Fibroblast of mammary gland (primary cell): ENCODE measurements at regions not wholly inside any gene's neighbourhood (a gene's known extent, or its start where the extent isn't known, plus 50 kb on each side); places are given as distances from the start of the nearest gene placed in this dataset.

Experiments
- DNase-seq: peaks from one replicate; pipeline ENCODE4 v3.0.0-alpha.2; 2010; ENCODE audit warnings: low read depth
- H3K4me3 ChIP-seq: 2 replicates; pipeline ENCODE4 v1.5.1; 2011; ENCODE audit warnings: low read depth, mild to moderate bottlenecking, low read length, moderate library complexity; ENCODE audit not compliant: control insufficient read depth
- CTCF ChIP-seq: conservative IDR thresholded peaks from 2 replicates; pipeline ENCODE4 v1.5.1; 2011; ENCODE audit warnings: low read depth, low read length, inconsistent platforms; ENCODE audit not compliant: control insufficient read depth, insufficient read depth

- TF ChIP-seq CTCF: no peak
- no peak for DNase-seq
- no peak overlapping the region for H3K4me3 ChIP-seq
Measured at GRCh38 chr12:88406905-88407304, 173.4 kb downstream of the KITLG start.

GRCh38 chr12:88408823-88409222 is 171.4 kb downstream of the KITLG start:
- TF ChIP-seq CTCF: no peak
- no peak for DNase-seq
- no peak overlapping the region for H3K4me3 ChIP-seq

- no peak overlapping the region for H3K4me3 ChIP-seq
- no peak for DNase-seq
- TF ChIP-seq CTCF: no peak
Measured at GRCh38 chr12:88409257-88409656, 171.0 kb downstream of the KITLG start.

GRCh38 chr12:88411689-88412088 is 168.6 kb downstream of the KITLG start:
- H3K4me3 ChIP-seq: no peak overlapping the region
- DNase-seq: no peak
- no peak for TF ChIP-seq CTCF

GRCh38 chr12:88413646-88414045 is 166.6 kb downstream of the KITLG start:
- TF ChIP-seq CTCF: no peak
- no peak overlapping the region for H3K4me3 ChIP-seq
- DNase-seq: no peak

- no peak for DNase-seq
- no peak overlapping the region for H3K4me3 ChIP-seq
- TF ChIP-seq CTCF: no peak
Measured at GRCh38 chr12:88416155-88416554, 164.1 kb downstream of the KITLG start.

- DNase-seq: peak; percentile 20
- H3K4me3 ChIP-seq: no peak overlapping the region
- no peak for TF ChIP-seq CTCF
Measured at GRCh38 chr12:88416786-88417185, 163.5 kb downstream of the KITLG start.
